Panc1 (cell line): ENCODE measurements at regions not wholly inside any gene's neighbourhood (a gene's known extent, or its start where the extent isn't known, plus 50 kb on each side); places are given as distances from the start of the nearest gene placed in this dataset.

Source experiments
- POLR2AphosphoS5 ChIP-seq: IDR thresholded peaks from 2 replicates; pipeline ENCODE4 v1.6.1; 2012; ENCODE audit warnings: mild to moderate bottlenecking, low read depth, low read length, moderate library complexity
- TCF7L2 ChIP-seq: IDR thresholded peaks from 2 replicates; pipeline ENCODE4 v1.6.1; 2011; ENCODE audit warnings: mild to moderate bottlenecking, low read depth, low read length, inconsistent platforms
- TF ChIP-seq, protein P1 (sequence below): fragments of 450-650 bp; IDR thresholded peaks from 2 replicates; pipeline ENCODE4 v1.5.1; 2017; ENCODE audit warnings: mild to moderate bottlenecking
- TF ChIP-seq, protein P2 (sequence below), 2 experiments: IDR thresholded peaks; 2 replicates each; pipeline ENCODE4 v1.6.1; 2011 to 2012; ENCODE audit warnings: low read depth in 2 of 2, control low read depth in 1 of 2, low read length in 1 of 2, mild to moderate bottlenecking in 1 of 2, moderate library complexity in 1 of 2; ENCODE audit not compliant: insufficient read depth in 1 of 2

GRCh38 chr12:118650586-118650960 lies 274.2 kb downstream of the SUDS3 start:
- TF ChIP-seq, protein P1, sequence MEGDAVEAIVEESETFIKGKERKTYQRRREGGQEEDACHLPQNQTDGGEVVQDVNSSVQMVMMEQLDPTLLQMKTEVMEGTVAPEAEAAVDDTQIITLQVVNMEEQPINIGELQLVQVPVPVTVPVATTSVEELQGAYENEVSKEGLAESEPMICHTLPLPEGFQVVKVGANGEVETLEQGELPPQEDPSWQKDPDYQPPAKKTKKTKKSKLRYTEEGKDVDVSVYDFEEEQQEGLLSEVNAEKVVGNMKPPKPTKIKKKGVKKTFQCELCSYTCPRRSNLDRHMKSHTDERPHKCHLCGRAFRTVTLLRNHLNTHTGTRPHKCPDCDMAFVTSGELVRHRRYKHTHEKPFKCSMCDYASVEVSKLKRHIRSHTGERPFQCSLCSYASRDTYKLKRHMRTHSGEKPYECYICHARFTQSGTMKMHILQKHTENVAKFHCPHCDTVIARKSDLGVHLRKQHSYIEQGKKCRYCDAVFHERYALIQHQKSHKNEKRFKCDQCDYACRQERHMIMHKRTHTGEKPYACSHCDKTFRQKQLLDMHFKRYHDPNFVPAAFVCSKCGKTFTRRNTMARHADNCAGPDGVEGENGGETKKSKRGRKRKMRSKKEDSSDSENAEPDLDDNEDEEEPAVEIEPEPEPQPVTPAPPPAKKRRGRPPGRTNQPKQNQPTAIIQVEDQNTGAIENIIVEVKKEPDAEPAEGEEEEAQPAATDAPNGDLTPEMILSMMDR = no peak
- TF ChIP-seq POLR2AphosphoS5 = no peak
- TF ChIP-seq, protein P2, sequence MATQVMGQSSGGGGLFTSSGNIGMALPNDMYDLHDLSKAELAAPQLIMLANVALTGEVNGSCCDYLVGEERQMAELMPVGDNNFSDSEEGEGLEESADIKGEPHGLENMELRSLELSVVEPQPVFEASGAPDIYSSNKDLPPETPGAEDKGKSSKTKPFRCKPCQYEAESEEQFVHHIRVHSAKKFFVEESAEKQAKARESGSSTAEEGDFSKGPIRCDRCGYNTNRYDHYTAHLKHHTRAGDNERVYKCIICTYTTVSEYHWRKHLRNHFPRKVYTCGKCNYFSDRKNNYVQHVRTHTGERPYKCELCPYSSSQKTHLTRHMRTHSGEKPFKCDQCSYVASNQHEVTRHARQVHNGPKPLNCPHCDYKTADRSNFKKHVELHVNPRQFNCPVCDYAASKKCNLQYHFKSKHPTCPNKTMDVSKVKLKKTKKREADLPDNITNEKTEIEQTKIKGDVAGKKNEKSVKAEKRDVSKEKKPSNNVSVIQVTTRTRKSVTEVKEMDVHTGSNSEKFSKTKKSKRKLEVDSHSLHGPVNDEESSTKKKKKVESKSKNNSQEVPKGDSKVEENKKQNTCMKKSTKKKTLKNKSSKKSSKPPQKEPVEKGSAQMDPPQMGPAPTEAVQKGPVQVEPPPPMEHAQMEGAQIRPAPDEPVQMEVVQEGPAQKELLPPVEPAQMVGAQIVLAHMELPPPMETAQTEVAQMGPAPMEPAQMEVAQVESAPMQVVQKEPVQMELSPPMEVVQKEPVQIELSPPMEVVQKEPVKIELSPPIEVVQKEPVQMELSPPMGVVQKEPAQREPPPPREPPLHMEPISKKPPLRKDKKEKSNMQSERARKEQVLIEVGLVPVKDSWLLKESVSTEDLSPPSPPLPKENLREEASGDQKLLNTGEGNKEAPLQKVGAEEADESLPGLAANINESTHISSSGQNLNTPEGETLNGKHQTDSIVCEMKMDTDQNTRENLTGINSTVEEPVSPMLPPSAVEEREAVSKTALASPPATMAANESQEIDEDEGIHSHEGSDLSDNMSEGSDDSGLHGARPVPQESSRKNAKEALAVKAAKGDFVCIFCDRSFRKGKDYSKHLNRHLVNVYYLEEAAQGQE (IDR thresholded peaks at IDR 0.05; ENCODE audit: insufficient read depth in 1 of 2, low read depth in 2 of 2, low read length in 1 of 2) = no peak
- TF ChIP-seq TCF7L2 = no peak
